HG03442 (cell line): ENCODE measurements at regions not wholly inside any gene's neighbourhood (a gene's known extent, or its start where the extent isn't known, plus 50 kb on each side); places are given as distances from the start of the nearest gene placed in this dataset.

Source experiments
- ATAC-seq: cut with Tn5 transposase; IDR thresholded peaks from one replicate; pipeline ENCODE4 v1.9.1; 2021; ENCODE audit warnings: mild to moderate bottlenecking, moderate library complexity; ENCODE audit not compliant: unreplicated experiment

DNA sequence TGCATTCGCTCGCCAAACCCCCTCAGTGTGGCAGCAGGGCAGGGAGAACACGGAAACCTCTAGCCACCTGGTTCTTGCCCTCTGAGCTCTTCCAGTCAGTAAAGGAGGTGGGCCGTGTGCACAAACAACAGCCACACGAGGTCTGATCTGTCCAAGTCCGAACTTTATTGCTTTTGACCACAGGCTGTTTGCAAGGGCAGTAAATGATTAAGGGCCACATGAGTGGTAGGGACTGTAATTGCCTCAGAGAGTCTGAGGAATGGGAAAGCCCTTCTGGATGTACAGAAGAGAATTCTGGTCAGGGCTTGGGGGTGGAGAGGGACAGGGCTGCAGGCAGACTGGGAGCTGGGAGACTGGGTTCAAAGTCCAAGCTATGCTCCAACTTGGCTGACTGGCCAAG lies 75.7 kb upstream of the LHX1 start:
- ATAC-seq: no peak

GRCh38 chr17:36862116-36862920 lies 75.0 kb upstream of the LHX1 start:
- ATAC-seq: no peak

DNA sequence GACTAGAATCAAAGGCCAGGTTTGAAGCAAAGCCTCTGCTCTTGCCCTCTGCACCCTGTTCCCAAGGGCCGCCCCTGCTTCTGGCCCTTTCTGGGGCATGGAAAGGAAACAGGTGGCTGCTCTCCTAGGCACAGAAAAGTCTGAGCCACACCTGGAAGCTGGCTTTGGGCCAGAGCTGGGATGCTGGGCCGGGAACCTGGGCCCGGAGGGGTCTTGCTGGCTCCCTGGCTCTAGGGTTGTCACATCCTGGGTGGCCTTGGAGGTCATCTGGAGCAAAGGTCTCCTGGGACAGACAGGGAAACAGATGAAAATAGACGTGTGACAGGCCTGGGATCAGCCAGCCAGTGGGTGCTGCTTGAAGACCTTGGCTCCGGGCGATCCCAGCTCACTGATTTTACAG lies 74.1 kb upstream of the LHX1 start:
- no peak for ATAC-seq

- ATAC-seq: no peak
Observed at GRCh38 chr17:36863676-36864612, 73.3 kb upstream of the LHX1 start.

GRCh38 chr17:36864827-36865430 lies 72.3 kb upstream of the LHX1 start:
- ATAC-seq: no peak

GRCh38 chr17:36867716-36868341 lies 69.4 kb upstream of the LHX1 start:
- no peak for ATAC-seq

GRCh38 chr17:36868777-36869176 lies 68.5 kb upstream of the LHX1 start:
- ATAC-seq: no peak

DNA sequence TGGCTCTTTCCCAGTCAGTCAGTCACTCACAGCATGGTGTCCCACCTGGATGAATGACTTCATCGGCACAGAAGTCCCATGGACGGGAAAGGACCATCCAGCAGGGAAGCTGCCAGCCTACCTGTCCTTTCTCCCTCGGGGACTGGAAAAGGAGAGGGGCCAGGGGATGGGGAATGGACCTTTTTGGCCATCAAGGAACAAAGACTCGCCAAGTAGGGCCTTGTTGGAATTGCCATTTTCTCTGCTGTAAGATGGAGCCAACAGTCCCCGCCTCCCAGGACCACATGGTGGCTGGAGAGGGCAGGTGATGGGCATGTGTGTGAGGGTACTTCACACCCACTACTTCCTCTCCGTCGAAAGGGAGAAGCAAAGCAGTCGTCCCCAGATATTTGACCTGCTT lies 67.8 kb upstream of the LHX1 start:
- no peak for ATAC-seq

DNA sequence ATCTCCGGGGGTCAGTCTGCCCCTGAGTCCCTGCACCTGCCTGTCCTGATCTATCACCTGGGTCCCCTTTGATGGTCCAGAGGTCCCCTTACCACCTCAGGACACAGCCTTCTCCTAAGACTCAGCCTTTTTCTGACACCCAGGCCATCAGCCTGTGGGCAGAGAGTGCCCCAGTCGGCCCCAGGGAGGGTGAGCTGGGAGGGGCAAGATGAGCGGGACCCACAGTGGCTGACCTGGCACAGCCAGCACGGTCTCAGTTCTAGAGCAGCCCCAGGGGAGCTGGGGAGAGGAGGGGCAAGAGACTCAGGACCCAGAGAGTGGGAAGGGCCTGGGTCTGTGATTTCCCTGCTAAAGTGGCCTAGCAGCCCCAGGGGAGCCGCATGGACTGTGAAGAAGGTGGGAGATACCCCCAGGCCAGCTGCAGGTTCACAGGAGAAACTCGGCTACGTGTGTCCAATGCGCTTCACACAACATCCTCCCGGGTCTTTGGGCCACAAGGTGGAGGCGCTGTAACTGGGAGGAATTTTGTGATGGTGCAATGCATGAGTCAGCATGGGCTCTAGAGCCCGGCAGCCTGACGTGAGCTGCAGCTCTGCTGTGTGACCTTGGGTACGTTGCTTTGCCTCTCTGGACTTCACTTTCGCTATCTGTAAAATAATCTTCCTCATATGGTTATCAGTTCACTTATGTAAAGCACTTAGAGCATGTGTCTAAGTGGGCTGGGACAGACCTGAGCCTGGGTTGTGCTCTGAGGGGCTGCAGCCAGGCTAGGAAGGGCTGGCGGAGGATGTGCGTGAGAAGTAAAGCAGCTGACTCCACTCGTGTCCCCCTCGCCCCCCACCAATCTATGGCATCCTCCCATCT lies 67.2 kb upstream of the LHX1 start:
- ATAC-seq: no peak

GRCh38 chr17:36870720-36870999 lies 66.6 kb upstream of the LHX1 start:
- ATAC-seq: no peak

- no peak for ATAC-seq
Observed at GRCh38 chr17:36875698-36876293, 61.5 kb upstream of the LHX1 start.

DNA sequence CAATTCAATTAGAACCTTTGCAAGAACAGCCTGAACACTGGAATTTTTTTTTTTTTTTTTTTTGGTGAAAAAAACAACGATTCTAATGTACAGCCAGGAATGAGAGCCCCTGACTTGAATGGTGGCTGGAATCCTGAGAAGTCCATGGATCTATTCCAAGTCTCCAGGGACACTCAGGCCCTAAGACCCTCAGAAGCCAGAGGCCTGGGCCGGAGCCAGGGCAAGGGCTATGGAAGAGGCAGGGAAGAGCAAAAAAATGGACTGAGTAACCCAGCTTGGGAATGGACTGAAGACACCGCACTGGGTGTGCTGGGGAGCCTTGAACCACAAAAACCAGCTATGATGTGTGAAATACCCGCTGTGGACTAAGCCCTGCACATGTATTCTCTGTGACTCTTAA lies 60.3 kb upstream of the LHX1 start:
- no peak for ATAC-seq

DNA sequence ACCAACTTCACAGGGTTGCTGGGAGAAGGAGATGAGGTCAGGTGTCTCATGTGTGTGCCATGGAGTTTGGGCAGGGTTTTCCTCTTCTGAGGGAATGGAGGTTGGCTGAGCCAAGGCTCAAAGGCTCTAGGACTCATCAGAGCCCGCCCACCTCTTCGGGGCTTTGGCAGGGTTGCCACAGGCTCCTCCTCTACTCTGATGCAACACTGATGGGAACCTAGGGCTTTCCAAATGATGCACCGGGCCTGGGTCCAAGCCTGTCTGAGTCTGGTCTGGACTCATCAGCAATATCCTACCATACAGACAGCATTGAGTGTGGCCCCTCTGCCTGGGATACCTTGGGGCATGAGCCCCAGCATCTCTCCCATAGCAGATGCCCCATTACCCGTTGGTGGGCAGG lies 59.5 kb upstream of the LHX1 start:
- no peak for ATAC-seq

DNA sequence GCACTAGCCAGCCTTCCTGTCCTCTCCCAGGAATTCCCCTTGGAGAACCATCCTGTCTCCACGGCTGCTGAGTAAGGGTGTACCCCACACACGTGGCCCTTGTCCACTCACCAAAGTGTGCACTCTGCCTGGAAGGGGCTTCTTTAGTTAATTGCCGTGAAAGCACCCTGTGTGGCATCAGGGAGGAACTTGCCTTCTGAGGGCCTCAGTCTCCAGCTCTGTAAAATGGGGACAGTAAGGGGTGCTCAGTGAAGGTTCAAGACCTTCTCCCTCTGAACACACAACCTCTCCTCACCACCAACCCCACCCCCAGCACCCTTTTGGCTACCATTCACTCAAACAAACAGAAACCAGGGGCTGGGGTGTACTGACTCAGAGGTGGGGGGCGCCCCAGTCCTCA lies 59.1 kb upstream of the LHX1 start:
- ATAC-seq: no peak

GRCh38 chr17:36879027-36879426 lies 58.2 kb upstream of the LHX1 start:
- ATAC-seq: no peak

- ATAC-seq: no peak
Observed at GRCh38 chr17:36879624-36880131, 57.6 kb upstream of the LHX1 start.

GRCh38 chr17:36880268-36880905 lies 56.9 kb upstream of the LHX1 start:
- no peak for ATAC-seq

DNA sequence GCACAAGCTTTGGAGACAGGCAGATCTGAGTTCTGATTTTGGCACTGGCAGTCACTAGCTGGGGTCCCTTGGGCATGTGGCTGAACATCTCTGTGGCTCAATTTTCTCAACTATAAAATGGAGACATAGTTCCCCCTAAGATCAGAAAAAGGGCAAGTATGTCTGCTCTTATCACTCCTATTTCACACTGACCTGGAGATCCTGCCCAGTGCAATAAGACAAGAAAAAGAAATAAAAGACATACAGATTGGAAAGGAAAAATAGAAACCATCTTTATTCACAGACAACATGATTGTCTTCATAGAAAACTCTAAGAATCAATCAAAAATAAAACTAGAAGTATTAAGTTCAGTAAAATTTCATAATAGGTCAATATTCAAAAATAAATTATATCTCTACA lies 56.0 kb upstream of the LHX1 start:
- no peak for ATAC-seq

DNA sequence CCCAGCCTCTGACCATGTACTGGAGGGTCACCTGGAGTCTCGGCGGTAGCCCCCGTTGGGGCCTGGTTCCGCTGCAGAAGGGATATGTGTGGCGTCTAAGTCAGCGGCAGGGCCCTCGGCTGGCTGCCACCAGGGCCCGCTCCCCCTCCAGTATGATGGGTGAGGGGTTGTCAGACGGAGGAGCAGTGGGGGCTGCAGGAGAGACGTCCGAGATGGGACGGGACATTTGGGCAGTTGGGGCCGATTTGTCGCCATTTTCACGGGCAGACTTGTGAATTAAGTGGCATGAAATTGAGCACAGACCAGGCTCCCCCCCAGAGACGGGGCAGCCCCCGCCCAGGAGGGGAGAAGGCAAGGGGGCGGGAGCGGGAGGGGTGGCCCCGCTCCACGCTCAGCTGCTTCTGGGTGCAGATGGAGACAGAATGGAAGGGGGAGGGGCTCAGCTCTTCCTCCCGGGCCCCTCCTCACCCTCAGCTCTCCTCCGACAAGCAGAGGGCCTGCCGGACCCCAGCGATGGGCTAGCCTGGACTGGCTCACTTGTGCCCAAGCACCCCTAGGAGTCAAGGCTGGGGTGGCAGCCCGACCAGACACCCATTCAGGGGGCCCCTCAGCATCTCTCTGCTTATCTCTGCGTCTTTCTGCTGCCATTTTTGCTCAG lies 52.7 kb upstream of the LHX1 start:
- no peak for ATAC-seq
